ENCODE measurements at regions not wholly inside any gene's neighbourhood (a gene's known extent, or its start where the extent isn't known, plus 50 kb on each side); places are given as distances from the start of the nearest gene placed in this dataset.

- H3K4me1 ChIP-seq (ENCODE audit: control insufficient read depth, insufficient read depth, low read length) = peaks cover 20% of the 10 kb centered on the region
- no peak overlapping the region for H3K4me2 ChIP-seq (ENCODE audit: low read length)
- no peak overlapping the region for H3K9ac ChIP-seq (ENCODE audit: low read depth, low read length)
- H3K27me3 ChIP-seq (ENCODE audit: control insufficient read depth, insufficient read depth, low read length) = no peaks in the 10 kb centered on the region
- no peaks in the 10 kb centered on the region for H3K36me3 ChIP-seq (ENCODE audit: insufficient read depth, low read length)
- no peak overlapping the region for H3K4me3 ChIP-seq (ENCODE audit: low read length)
- no peaks in the 10 kb centered on the region for H3K9me3 ChIP-seq (replicated peaks; ENCODE audit: low read length)
Observed at GRCh38 chr5:68380078-68380477, 164.5 kb downstream of the PIK3R1 start.

- H3K9ac ChIP-seq (ENCODE audit: low read depth, low read length) = no peak overlapping the region
- no peaks in the 10 kb centered on the region for H3K9me3 ChIP-seq (replicated peaks; ENCODE audit: low read length)
- peaks cover 12% of the 10 kb centered on the region for H3K4me1 ChIP-seq (ENCODE audit: control insufficient read depth, insufficient read depth, low read length)
- no peak overlapping the region for H3K4me3 ChIP-seq (ENCODE audit: low read length)
- no peak overlapping the region for H3K4me2 ChIP-seq (ENCODE audit: low read length)
- H3K36me3 ChIP-seq (ENCODE audit: insufficient read depth, low read length) = no peaks in the 10 kb centered on the region
- no peaks in the 10 kb centered on the region for H3K27me3 ChIP-seq (ENCODE audit: control insufficient read depth, insufficient read depth, low read length)
Observed at GRCh38 chr5:68381060-68381459, 165.5 kb downstream of the PIK3R1 start.

- Histone ChIP-seq H3K27me3 (ENCODE audit: control insufficient read depth, insufficient read depth, low read length) (no peaks in the 10 kb centered on the region), H3K9me3 (replicated peaks; ENCODE audit: low read length) (no peaks in the 10 kb centered on the region), H3K9ac (ENCODE audit: low read depth, low read length) (no peak overlapping the region), H3K4me2 (ENCODE audit: low read length) (no peak overlapping the region), H3K4me3 (ENCODE audit: low read length) (no peak overlapping the region), H3K36me3 (ENCODE audit: insufficient read depth, low read length) (no peaks in the 10 kb centered on the region), H3K4me1 (ENCODE audit: control insufficient read depth, insufficient read depth, low read length) (peaks cover 7% of the 10 kb centered on the region)
Observed at GRCh38 chr5:68381909-68382308, 166.4 kb downstream of the PIK3R1 start.

- no peaks in the 10 kb centered on the region for H3K9me3 ChIP-seq (replicated peaks; ENCODE audit: low read length)
- no peak overlapping the region for H3K9ac ChIP-seq (ENCODE audit: low read depth, low read length)
- H3K4me2 ChIP-seq (ENCODE audit: low read length) = no peak overlapping the region
- H3K4me3 ChIP-seq (ENCODE audit: low read length) = no peak overlapping the region
- H3K27me3 ChIP-seq (ENCODE audit: control insufficient read depth, insufficient read depth, low read length) = no peaks in the 10 kb centered on the region
- no peaks in the 10 kb centered on the region for H3K36me3 ChIP-seq (ENCODE audit: insufficient read depth, low read length)
- H3K4me1 ChIP-seq (ENCODE audit: control insufficient read depth, insufficient read depth, low read length) = peaks cover 7% of the 10 kb centered on the region
Observed at GRCh38 chr5:68382640-68383039, 167.1 kb downstream of the PIK3R1 start.

- Histone ChIP-seq H3K36me3 (ENCODE audit: insufficient read depth, low read length) (no peaks in the 10 kb centered on the region), H3K27me3 (ENCODE audit: control insufficient read depth, insufficient read depth, low read length) (no peaks in the 10 kb centered on the region), H3K9ac (ENCODE audit: low read depth, low read length) (no peak overlapping the region), H3K4me3 (ENCODE audit: low read length) (no peak overlapping the region), H3K4me2 (ENCODE audit: low read length) (no peak overlapping the region), H3K4me1 (ENCODE audit: control insufficient read depth, insufficient read depth, low read length) (peaks cover 7% of the 10 kb centered on the region), H3K9me3 (replicated peaks; ENCODE audit: low read length) (no peaks in the 10 kb centered on the region)
Observed at GRCh38 chr5:68383888-68384310, 168.3 kb downstream of the PIK3R1 start.

- no peak overlapping the region for H3K4me2 ChIP-seq (ENCODE audit: low read length)
- no peak overlapping the region for H3K4me3 ChIP-seq (ENCODE audit: low read length)
- H3K9me3 ChIP-seq (replicated peaks; ENCODE audit: low read length) = no peaks in the 10 kb centered on the region
- no peak overlapping the region for H3K9ac ChIP-seq (ENCODE audit: low read depth, low read length)
- H3K36me3 ChIP-seq (ENCODE audit: insufficient read depth, low read length) = no peaks in the 10 kb centered on the region
- H3K4me1 ChIP-seq (ENCODE audit: control insufficient read depth, insufficient read depth, low read length) = peaks cover 7% of the 10 kb centered on the region
- H3K27me3 ChIP-seq (ENCODE audit: control insufficient read depth, insufficient read depth, low read length) = no peaks in the 10 kb centered on the region
Observed at GRCh38 chr5:68384936-68385594, 169.5 kb downstream of the PIK3R1 start.

GRCh38 chr5:68385936-68386335 lies 170.4 kb downstream of the PIK3R1 start:
- H3K9me3 ChIP-seq (replicated peaks; ENCODE audit: low read length) = no peaks in the 10 kb centered on the region

GRCh38 chr5:68387074-68387796 lies 171.7 kb downstream of the PIK3R1 start:
- Histone ChIP-seq H3K9ac (ENCODE audit: low read depth, low read length) (no peak overlapping the region), H3K36me3 (ENCODE audit: insufficient read depth, low read length) (no peaks in the 10 kb centered on the region), H3K4me2 (ENCODE audit: low read length) (no peak overlapping the region), H3K27me3 (ENCODE audit: control insufficient read depth, insufficient read depth, low read length) (no peaks in the 10 kb centered on the region), H3K4me3 (ENCODE audit: low read length) (no peak overlapping the region), H3K4me1 (ENCODE audit: control insufficient read depth, insufficient read depth, low read length) (peaks cover 7% of the 10 kb centered on the region), H3K9me3 (replicated peaks; ENCODE audit: low read length) (no peaks in the 10 kb centered on the region)

More at GRCh38 chr5:68385936-68386335, 170.4 kb downstream of the PIK3R1 start:
- Histone ChIP-seq H3K4me1 (ENCODE audit: control insufficient read depth, insufficient read depth, low read length) (peaks cover 7% of the 10 kb centered on the region), H3K36me3 (ENCODE audit: insufficient read depth, low read length) (no peaks in the 10 kb centered on the region), H3K9ac (ENCODE audit: low read depth, low read length) (no peak overlapping the region), H3K27me3 (ENCODE audit: control insufficient read depth, insufficient read depth, low read length) (no peaks in the 10 kb centered on the region), H3K4me3 (ENCODE audit: low read length) (no peak overlapping the region), H3K4me2 (ENCODE audit: low read length) (no peak overlapping the region)

GRCh38 chr5:68389618-68390017 lies 174.1 kb downstream of the PIK3R1 start:
- no peaks in the 10 kb centered on the region for H3K4me1 ChIP-seq (ENCODE audit: control insufficient read depth, insufficient read depth, low read length)
- H3K9me3 ChIP-seq (replicated peaks; ENCODE audit: low read length) = no peaks in the 10 kb centered on the region
- H3K4me3 ChIP-seq (ENCODE audit: low read length) = no peak overlapping the region
- no peak overlapping the region for H3K4me2 ChIP-seq (ENCODE audit: low read length)
- no peaks in the 10 kb centered on the region for H3K27me3 ChIP-seq (ENCODE audit: control insufficient read depth, insufficient read depth, low read length)
- no peaks in the 10 kb centered on the region for H3K36me3 ChIP-seq (ENCODE audit: insufficient read depth, low read length)
- H3K9ac ChIP-seq (ENCODE audit: low read depth, low read length) = no peak overlapping the region

- H3K4me3 ChIP-seq (ENCODE audit: low read length) = no peak overlapping the region
- no peaks in the 10 kb centered on the region for H3K36me3 ChIP-seq (ENCODE audit: insufficient read depth, low read length)
- no peaks in the 10 kb centered on the region for H3K27me3 ChIP-seq (ENCODE audit: control insufficient read depth, insufficient read depth, low read length)
- H3K4me2 ChIP-seq (ENCODE audit: low read length) = no peak overlapping the region
- no peaks in the 10 kb centered on the region for H3K4me1 ChIP-seq (ENCODE audit: control insufficient read depth, insufficient read depth, low read length)
- H3K9ac ChIP-seq (ENCODE audit: low read depth, low read length) = no peak overlapping the region
- H3K9me3 ChIP-seq (replicated peaks; ENCODE audit: low read length) = no peaks in the 10 kb centered on the region
Observed at GRCh38 chr5:68392617-68393016, 177.1 kb downstream of the PIK3R1 start.

GRCh38 chr5:68395302-68395701 lies 179.7 kb downstream of the PIK3R1 start:
- no peaks in the 10 kb centered on the region for H3K4me1 ChIP-seq (ENCODE audit: control insufficient read depth, insufficient read depth, low read length)
- no peak overlapping the region for H3K9ac ChIP-seq (ENCODE audit: low read depth, low read length)
- H3K36me3 ChIP-seq (ENCODE audit: insufficient read depth, low read length) = no peaks in the 10 kb centered on the region
- no peaks in the 10 kb centered on the region for H3K27me3 ChIP-seq (ENCODE audit: control insufficient read depth, insufficient read depth, low read length)
- H3K9me3 ChIP-seq (replicated peaks; ENCODE audit: low read length) = no peaks in the 10 kb centered on the region
- no peak overlapping the region for H3K4me2 ChIP-seq (ENCODE audit: low read length)
- H3K4me3 ChIP-seq (ENCODE audit: low read length) = no peak overlapping the region

All from skeletal muscle satellite cell (primary cell).